ES-I3 (cell line): ENCODE measurements at regions not wholly inside any gene's neighbourhood (a gene's known extent, or its start where the extent isn't known, plus 50 kb on each side); places are given as distances from the start of the nearest gene placed in this dataset.
"Not testable (repeated sequence)": the region's sequence is repeated elsewhere in the genome, so short reads cannot be mapped to it uniquely, and the experiment has no call there.

Source experiments
- H3K36me3 ChIP-seq: 2 replicates; pipeline ENCODE4 v1.6.1; 2013; ENCODE audit warnings: mild to moderate bottlenecking, low read length, control low read depth, moderate library complexity; ENCODE audit not compliant: insufficient read depth
- H3K4me1 ChIP-seq: 2 replicates; pipeline ENCODE4 v1.6.1; 2013; ENCODE audit warnings: mild to moderate bottlenecking, control low read depth, low read length; ENCODE audit not compliant: insufficient read depth
- H3K9ac ChIP-seq: 2 replicates; pipeline ENCODE4 v1.6.1; 2013; ENCODE audit warnings: low read depth, mild to moderate bottlenecking, low read length, moderate library complexity
- H3K9me3 ChIP-seq: 2 replicates; pipeline ENCODE4 v1.6.1; 2013; ENCODE audit warnings: mild to moderate bottlenecking, low read length, moderate library complexity; ENCODE audit not compliant: control insufficient read depth, insufficient read depth

DNA sequence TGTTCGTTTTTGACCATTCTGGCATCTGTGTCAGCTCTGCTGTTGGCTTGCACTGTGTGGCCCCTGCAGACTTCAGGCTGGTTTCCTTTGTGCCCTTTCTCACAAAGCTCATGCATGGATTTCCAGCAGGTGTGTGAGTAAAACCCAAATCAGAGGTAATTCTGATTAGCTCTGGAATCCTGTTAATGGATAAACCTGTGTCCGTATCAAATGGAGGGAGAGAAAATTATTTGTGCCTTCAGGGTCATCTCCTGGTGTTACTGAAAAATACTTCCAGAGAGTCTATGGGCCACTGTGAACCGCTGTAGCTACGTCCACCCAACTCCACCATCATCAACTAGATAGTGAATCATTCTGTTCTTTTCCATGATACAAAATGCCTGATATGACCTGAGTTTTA is 726.1 kb upstream of the TPTE start:
- not testable (repeated sequence) for H3K36me3 ChIP-seq, H3K4me1 ChIP-seq, H3K9me3 ChIP-seq, H3K9ac ChIP-seq

DNA sequence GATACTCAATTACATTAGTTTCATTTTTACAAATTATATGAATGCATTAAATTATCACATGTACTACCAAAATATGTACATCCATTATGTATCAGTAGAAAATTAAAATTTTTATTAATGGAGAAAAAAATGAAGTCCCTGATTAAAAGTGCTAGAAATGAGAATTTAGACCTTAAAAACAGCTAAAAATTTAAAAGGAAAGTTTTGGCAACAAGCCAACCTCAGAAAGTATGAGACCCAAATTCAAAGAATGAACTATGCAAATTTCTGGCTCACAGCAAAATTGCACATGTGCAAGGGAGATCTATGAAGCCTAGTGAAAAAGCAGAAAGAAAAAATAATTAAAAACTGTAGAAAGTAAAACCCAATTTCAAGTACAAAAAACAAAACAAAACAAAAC is 725.1 kb upstream of the TPTE start:
- H3K9ac ChIP-seq, H3K4me1 ChIP-seq, H3K9me3 ChIP-seq, H3K36me3 ChIP-seq: not testable (repeated sequence)

DNA sequence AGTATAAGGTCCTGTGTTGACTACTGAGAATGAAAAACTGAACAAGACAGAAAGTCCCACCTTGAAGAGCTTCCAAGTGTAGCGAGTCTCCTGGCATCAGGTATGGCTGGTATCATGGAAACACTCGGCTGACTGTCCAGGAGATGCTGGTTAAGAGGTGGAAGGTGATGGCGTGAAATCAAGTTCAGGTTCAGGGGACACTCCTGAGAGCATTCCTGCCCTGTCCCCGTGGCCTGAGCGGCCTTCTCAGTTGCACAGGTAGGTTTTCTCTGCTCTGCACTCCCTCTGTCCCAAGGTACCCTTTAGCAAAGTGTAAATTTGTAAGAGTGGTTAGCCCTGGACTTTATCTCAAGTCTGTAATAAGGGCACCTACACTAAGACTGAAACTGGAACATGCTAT is 713.7 kb upstream of the TPTE start:
- not testable (repeated sequence) for H3K36me3 ChIP-seq, H3K9ac ChIP-seq, H3K9me3 ChIP-seq, H3K4me1 ChIP-seq

DNA sequence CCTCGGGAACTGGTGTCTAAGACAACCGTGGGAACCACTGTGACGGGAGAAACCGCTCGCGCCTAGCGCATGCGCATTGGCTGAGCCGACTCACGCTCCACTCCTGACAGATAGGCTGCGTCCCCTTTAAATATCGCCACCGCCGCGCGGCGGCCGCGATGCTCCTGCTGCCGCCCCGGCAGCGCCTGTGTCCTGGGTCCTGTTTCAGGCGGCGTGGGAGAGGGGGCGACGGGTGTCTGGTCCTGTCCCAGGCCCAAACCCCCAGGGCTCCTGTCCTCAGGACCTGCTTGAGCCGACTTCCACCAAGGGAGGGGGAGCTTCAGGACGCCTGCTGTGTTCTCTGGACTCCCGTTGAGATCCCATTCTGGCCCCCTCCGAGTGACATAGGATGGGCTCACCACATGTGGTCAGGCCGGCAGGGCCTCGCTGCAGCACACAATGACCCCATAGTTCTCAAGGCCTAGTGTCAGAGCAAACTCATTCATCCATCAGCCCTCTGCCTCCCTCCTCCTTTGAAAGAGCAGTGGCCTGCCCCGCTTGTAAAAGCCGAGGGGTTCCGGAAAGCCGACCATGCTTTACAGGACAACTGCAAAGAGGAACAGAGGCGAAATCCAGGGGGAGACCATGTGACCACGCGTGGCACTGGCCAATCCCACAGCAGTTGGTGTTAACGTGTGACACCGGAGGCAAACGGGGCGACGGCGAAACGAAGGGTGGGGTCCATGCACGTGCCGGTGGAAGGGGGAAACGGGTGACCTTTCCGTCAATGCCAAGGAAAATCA is 710.0 kb upstream of the TPTE start:
- not testable (repeated sequence) for H3K4me1 ChIP-seq, H3K9ac ChIP-seq, H3K9me3 ChIP-seq, H3K36me3 ChIP-seq

DNA sequence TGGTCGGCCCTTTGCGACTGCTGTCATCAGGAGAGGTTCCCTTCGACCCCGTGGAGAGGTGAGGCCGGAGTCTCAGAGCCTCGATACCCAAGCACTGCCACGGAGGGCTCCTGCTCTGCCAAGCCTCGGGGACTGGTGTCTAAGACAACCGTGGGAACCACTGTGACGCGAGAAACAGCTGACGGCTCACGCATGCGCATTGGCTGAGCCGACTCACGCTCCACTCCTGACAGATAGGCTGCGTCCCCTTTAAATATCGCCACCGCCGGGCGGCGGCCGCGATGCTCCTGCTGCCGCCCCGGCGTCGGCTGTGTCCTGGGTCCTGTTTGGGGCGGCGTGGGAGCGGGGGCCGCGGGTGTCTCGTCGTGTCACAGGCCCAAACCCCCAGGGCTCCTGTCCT is 708.9 kb upstream of the TPTE start:
- H3K36me3 ChIP-seq, H3K9ac ChIP-seq, H3K9me3 ChIP-seq, H3K4me1 ChIP-seq: not testable (repeated sequence)

DNA sequence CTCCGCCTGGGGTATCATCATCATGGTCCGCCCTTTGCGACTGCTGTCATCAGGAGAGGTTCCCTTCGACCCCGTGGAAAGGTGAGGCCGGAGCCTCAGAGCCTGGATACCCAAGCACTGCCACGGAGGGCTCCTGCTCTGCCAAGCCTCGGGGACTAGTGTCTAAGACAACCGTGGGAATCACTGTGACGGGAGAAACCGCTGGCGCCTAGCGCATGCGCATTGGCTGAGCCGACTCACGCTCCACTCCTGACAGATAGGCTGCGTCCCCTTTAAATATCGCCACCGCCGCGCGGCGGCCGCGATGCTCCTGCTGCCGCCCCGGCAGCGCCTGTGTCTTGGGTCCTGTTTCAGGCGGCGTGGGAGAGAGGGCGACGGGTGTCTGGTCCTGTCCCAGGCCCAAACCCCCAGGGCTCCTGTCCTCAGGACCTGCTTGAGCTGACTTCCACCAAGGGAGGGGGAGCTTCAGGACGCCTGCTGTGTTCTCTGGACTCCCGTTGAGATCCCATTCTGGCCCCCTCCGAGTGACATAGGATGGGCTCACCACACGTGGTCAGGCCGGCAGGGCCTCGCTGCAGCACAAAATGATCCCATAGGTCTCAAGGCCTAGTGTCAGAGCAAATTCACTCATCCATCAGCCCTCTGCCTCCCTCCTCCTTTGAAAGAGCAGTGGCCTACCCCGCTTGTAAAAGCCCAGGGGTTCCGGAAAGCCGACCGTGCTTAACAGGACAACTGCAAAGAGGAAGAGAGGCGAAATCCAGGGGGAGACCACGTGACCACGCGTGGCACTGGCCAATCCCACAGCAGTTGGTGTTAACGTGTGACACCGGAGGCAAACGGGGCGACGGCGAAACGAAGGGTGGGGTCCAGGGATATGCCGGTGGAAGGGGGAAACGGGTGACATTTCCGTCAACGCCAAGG is 707.2 kb upstream of the TPTE start:
- not testable (repeated sequence) for H3K36me3 ChIP-seq, H3K9ac ChIP-seq, H3K4me1 ChIP-seq, H3K9me3 ChIP-seq

DNA sequence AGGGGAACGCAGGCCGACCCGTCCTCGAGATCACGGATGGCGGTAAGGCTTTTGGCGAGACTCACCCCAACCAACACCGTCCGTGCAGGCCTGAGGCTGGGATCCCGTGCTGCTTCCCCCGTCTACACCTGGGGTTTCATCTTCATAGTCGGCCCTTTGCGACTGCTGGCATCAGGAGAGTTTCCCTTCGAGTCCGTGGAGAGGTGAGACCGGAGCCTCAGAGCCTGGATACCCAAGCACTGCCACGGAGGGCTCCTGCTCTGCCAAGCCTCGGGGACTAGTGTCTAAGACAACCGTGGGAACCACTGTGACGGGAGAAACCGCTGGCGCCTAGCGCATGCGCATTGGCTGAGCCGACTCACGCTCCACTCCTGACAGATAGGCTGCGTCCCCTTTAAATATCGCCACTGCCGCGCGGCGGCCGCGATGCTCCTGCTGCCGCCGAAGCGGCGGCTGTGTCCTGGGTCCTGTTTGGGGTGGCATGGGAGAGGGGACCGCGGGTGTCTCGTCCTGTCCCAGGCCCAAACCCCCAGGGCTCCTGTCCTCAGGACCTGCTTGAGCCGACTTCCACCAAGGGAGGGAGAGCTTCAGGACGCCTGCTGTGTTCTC is 706.1 kb upstream of the TPTE start:
- not testable (repeated sequence) for H3K9ac ChIP-seq, H3K4me1 ChIP-seq, H3K9me3 ChIP-seq, H3K36me3 ChIP-seq

DNA sequence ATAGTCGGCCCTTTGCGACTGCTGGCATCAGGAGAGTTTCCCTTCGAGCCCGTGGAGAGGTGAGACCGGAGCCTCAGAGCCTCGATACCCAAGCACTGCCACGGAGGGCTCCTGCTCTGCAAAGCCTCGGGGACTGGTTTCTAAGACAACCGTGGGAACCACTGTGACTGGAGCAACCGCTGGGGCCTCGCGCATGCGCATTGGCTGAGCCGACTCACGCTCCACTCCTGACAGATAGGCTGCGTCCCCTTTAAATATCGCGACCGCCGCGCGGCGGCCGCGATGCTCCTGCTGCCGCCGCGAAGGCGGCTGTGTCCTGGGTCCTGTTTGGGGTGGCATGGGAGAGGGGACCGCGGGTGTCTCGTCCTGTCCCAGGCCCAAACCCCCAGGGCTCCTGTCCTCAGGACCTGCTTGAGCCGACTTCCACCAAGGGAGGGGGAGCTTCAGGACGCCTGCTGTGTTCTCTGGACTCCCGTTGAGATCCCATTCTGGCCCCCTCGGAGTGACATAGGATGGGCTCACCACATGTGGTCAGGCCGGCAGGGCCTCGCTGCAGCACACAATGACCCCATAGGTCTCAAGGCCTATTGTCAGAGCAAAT is 704.5 kb upstream of the TPTE start:
- H3K36me3 ChIP-seq, H3K9ac ChIP-seq: not testable (repeated sequence)

DNA sequence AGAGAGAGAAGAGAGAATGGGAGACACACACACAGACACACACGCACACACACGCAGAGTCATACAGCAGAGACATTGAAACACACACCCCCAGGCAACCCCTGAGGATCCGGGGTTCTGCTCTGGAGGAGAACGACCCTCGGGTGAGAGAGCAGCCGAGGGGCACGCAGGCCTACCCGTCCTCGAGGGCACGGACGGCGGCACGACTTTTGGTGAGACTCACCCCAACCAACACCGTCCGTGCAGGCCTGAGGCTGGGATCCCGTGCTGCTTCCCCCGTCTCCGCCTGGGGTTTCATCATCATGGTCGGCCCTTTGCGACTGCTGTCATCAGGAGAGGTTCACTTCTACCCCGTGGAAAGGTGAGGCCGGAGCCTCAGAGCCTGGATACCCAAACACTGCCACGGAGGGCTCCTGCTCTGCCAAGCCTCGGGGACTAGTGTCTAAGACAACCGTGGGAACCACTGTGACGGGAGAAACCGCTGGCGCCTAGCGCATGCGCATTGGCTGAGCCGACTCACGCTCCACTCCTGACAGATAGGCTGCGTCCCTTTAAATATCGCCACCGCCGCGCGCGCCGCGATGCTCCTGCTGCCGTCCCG is 703.4 kb upstream of the TPTE start:
- H3K36me3 ChIP-seq, H3K9ac ChIP-seq, H3K4me1 ChIP-seq, H3K9me3 ChIP-seq: not testable (repeated sequence)

More for the DNA sequence above, 704.5 kb upstream of the TPTE start:
- not testable (repeated sequence) for H3K9me3 ChIP-seq, H3K4me1 ChIP-seq

DNA sequence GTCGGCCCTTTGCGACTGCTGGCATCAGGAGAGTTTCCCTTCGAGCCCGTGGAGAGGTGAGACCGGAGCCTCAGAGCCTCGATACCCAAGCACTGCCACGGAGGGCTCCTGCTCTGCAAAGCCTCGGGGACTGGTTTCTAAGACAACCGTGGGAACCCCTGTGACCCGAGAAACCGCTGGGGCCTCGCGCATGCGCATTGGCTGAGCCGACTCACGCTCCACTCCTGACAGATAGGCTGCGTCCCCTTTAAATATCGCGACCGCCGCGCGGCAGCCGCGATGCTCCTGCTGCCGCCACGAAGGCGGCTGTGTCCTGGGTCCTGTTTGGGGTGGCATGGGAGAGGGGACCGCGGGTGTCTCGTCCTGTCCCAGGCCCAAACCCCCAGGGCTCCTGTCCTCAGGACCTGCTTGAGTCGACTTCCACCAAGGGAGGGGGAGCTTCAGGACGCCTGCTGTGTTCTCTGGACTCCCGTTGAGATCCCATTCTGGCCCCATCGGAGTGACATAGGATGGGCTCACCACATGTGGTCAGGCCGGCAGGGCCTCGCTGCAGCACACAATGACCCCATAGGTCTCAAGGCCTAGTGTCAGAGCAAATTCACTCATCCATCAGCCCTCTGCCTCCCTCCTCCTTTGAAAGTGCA is 701.7 kb upstream of the TPTE start:
- not testable (repeated sequence) for H3K9me3 ChIP-seq, H3K36me3 ChIP-seq, H3K9ac ChIP-seq, H3K4me1 ChIP-seq

DNA sequence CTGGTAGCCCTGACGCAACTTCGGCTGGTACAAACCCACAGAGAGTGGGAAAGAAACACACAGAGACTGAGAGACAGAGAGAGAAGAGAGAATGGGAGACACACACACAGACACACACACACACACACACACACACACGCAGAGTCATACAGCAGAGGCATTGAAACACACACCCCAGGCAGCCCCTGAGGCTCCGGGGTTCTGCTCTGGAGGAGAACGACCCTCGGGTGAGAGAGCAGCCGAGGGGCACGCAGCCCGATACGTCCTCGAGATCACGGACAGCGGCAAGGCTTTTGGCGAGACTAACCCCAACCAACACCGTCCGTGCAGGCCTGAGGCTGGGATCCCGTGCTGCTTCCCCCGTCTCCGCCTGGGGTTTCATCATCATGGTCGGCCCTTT is 700.8 kb upstream of the TPTE start:
- H3K4me1 ChIP-seq, H3K36me3 ChIP-seq, H3K9ac ChIP-seq, H3K9me3 ChIP-seq: not testable (repeated sequence)

DNA sequence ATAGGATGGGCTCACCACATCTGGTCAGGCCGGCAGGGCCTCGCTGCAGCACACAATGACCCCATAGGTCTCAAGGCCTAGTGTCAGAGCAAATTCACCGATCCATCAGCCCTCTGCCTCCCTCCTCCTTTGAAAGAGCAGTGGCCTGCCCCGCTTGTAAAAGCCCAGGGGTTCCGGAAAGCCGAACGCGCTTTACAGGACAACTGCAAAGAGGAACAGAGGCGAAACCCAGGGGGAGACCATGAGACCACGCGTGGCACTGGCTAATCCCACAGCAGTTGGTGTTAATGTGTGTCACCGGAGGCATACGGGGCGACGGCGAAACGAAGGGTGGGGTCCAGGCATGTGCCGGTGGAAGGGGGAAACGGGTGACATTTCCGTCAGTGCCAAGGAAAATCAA is 699.9 kb upstream of the TPTE start:
- H3K36me3 ChIP-seq, H3K9ac ChIP-seq, H3K9me3 ChIP-seq, H3K4me1 ChIP-seq: not testable (repeated sequence)

DNA sequence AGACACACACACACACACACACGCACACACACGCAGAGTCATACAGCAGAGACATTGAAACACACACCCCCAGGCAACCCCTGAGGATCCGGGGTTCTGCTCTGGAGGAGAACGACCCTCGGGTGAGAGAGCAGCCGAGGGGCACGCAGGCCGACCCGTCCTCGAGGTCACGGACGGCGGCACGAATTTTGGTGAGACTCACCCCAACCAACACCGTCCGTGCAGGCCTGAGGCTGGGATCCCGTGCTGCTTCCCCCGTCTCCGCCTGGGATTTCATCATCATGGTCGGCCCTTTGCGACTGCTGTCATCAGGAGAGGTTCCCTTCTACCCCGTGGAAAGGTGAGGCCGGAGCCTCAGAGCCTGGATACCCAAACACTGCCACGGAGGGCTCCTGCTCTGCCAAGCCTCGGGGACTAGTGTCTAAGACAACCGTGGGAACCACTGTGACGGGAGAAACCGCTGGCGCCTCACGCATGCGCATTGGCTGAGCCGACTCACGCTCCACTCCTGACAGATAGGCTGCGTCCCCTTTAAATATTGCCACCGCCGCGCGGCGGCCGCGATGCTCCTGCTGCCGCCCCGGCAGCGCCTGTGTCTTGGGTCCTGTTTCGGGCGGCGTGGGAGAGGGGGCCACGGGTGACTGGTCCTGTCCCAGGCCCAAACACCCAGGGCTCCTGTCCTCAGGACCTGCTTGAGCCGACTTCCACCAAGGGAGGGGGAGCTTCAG is 699.1 kb upstream of the TPTE start:
- H3K9ac ChIP-seq, H3K9me3 ChIP-seq, H3K4me1 ChIP-seq, H3K36me3 ChIP-seq: not testable (repeated sequence)
